RWPE1 (cell line): ENCODE measurements at regions not wholly inside any gene's neighbourhood (a gene's known extent, or its start where the extent isn't known, plus 50 kb on each side); places are given as distances from the start of the nearest gene placed in this dataset.

Experiments
- CTCF ChIA-PET: fragments of 350-600 bp; sonication (Branson Sonifier 250); formaldehyde crosslinking; extraction: SDS; loops from one replicate; lab custom pipeline; 2021; lab: Yijun Ruan, JAX
- POLR2A ChIA-PET: fragments of 400-600 bp; formaldehyde crosslinking; extraction: SDS; loops from one replicate; lab custom pipeline; 2020; ENCODE audit warnings: antibody characterized with exemption; ENCODE audit not compliant: low non-redundant PET; lab: Yijun Ruan, JAX
- DNase-seq: peaks from one replicate; pipeline ENCODE4 v3.0.0; 2012; ENCODE audit warnings: low spot score
- H3K27ac ChIP-seq: fragments of 450-650 bp; 2 replicates; pipeline ENCODE4 v1.5.1; 2017
- CTCF ChIP-seq: fragments of 450-650 bp; conservative IDR thresholded peaks from 2 replicates; pipeline ENCODE4 v1.5.1; 2017; ENCODE audit warnings: low read depth, mild to moderate bottlenecking

DNA sequence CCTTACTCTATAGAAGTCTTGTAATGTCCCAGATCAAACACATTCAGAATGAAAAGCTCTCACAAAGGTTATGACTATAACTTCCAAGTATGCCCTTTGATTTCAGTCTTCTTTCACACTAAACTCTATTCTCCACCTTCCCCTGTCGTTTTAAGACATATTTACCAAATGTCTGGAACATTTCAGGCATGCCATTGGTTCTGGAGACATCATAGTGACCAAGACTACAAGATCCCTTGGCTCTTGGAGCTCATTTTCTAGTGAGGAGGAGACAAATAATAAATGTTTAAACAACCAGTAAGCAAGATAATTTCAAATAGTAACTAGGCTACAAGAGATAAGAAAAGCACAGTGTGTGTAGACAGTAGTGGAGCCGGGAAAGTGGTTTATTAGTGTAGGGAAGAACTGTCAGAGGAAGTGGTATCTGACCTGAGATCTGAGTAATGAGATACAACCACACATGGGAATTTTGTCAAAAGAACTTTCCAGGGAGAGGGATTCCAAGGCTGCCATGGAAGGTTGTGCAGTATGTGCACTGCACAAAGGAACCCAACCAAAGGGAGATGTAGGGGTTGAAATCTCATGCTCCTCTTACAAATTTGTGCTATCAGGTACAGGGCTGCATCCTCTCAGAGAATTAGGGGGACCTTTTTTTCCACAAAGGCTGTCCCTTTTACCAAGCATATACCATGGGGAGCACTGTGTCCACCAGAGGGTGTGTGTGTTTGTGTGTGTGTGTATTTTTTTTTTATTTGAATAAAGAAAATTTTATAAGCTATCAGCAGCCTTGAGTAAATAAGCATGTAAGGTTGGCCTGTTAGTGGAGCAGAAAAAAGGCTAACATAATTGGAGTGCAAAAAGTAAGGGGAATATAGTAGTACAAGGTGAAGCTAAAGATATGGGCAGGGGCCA is 1279.1 kb upstream of the WWC1 start:
- ChIA-PET CTCF (interaction anchor here (0.7 to 0.8 kb wide), 2 partner anchors 18 to 97 kb away, joined by 4 read pairs; no protein-coding TSS in a partner anchor), POLR2A (no interaction called here)
- TF ChIP-seq CTCF: no peak
- no peak for DNase-seq
- no peak overlapping the region for H3K27ac ChIP-seq

GRCh38 chr5:167014401-167015056 is 1276.9 kb upstream of the WWC1 start:
- no peak overlapping the region for H3K27ac ChIP-seq
- no peak for DNase-seq
- CTCF ChIA-PET: no interaction called here
- TF ChIP-seq CTCF: no peak
- POLR2A ChIA-PET: no interaction called here

- CTCF ChIA-PET: interaction anchor here (0.7 kb wide), 2 partner anchors 20 to 352 kb away, joined by 3 to 5 read pairs; no protein-coding TSS in a partner anchor
- no peak overlapping the region for H3K27ac ChIP-seq
- no peak for DNase-seq
- POLR2A ChIA-PET: no interaction called here
- TF ChIP-seq CTCF: no peak
Measured at GRCh38 chr5:167020418-167020817, 1271.0 kb upstream of the WWC1 start.

DNA sequence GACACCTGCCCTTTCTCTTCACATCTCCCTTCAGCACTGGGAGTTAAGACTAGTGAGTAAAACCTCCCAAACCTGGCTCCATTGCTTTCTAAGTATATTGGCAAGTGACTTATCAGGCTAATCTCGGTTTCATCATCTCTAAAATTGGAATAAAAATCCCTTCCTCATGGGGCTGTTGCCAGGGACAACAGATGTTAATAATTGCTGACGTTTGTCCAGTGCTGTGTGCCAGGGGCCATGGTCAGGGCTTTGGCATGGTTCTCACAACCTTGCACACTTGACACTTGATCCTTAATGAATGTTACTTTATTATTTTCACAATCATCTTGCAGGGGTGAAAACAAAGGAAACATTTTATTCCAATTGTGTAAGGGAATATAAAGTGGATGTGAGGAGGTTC is 1262.0 kb upstream of the WWC1 start:
- no peak overlapping the region for H3K27ac ChIP-seq
- ChIA-PET CTCF (interaction anchor here (1.0 kb wide), 1 partner anchor 10 kb away, joined by 4 read pairs; no protein-coding TSS in a partner anchor), POLR2A (no interaction called here)
- DNase-seq: no peak
- no peak for TF ChIP-seq CTCF

- POLR2A ChIA-PET: no interaction called here
- TF ChIP-seq CTCF: no peak
- DNase-seq: no peak
- H3K27ac ChIP-seq: no peak overlapping the region
- CTCF ChIA-PET: interaction anchor here (0.7 to 1.1 kb wide), 5 partner anchors 8 to 95 kb away, joined by 3 to 5 read pairs (median 4); no protein-coding TSS in a partner anchor
Measured at GRCh38 chr5:167030500-167031120, 1260.8 kb upstream of the WWC1 start.

GRCh38 chr5:167036585-167036984 is 1254.9 kb upstream of the WWC1 start:
- no peak for DNase-seq
- no peak overlapping the region for H3K27ac ChIP-seq
- POLR2A ChIA-PET: no interaction called here
- CTCF ChIA-PET: no interaction called here
- TF ChIP-seq CTCF: no peak
